ENCODE measurements at regions not wholly inside any gene's neighbourhood (a gene's known extent, or its start where the extent isn't known, plus 50 kb on each side); places are given as distances from the start of the nearest gene placed in this dataset.

DNA sequence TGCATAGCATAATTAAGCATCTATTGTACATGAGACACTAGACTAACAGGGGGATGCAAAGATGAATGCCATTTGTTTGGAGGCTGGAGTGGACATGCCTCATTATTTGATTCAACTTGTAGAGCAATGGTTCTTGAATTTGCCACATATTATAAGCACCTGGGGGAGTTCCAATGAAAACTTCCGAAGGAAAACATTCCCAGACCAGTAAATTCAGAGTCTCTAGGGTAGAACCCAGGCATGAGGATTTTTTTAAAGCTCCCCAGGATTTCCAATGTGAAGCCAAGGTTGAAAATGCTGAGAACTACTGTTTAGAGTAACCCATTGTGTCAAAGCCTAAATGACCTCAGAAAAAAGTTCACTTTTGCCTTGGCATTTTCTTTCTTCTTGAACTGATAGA is 93.9 kb upstream of the ITGA1 start:
- Histone ChIP-seq H3K9ac (ENCODE audit: low read length) (no peak overlapping the region), H3K4me1 (ENCODE audit: control insufficient read depth, insufficient read depth, low read length) (no peaks in the 10 kb centered on the region), H3K4me3 (ENCODE audit: low read length) (no peak overlapping the region), H3K36me3 (ENCODE audit: control insufficient read depth, insufficient read depth, low read length) (no peaks in the 10 kb centered on the region), H3K9me3 (ENCODE audit: control insufficient read depth, low read length) (no peaks in the 10 kb centered on the region), H3K27me3 (ENCODE audit: control insufficient read depth, insufficient read depth, low read length) (no peaks in the 10 kb centered on the region)

DNA sequence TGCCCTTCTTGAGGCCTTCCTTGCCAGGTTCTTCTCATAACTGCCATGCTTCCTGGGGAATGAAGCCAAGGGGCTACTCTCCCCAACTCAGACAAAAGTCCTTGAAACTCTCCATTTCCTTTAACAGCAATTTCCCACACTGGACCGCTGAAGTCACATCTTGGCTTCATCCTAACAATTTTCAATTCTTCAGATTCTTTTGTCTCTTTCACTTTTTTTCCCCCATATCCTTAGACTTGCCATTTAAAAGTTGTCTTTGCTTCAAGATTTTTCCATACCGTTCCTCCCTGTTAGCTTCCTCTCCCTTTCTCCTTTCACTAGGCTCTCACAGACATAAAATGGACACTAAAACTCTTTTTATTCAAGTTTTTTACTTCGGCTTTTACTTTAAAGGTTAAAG is 93.1 kb upstream of the ITGA1 start:
- H3K9ac ChIP-seq (ENCODE audit: low read length), result no peak overlapping the region
- no peaks in the 10 kb centered on the region for H3K9me3 ChIP-seq (ENCODE audit: control insufficient read depth, low read length)
- no peaks in the 10 kb centered on the region for H3K36me3 ChIP-seq (ENCODE audit: control insufficient read depth, insufficient read depth, low read length)
- no peaks in the 10 kb centered on the region for H3K4me1 ChIP-seq (ENCODE audit: control insufficient read depth, insufficient read depth, low read length)
- no peak overlapping the region for H3K4me3 ChIP-seq (ENCODE audit: low read length)
- H3K27me3 ChIP-seq (ENCODE audit: control insufficient read depth, insufficient read depth, low read length), result no peaks in the 10 kb centered on the region

GRCh38 chr5:52702877-52703276 is 84.8 kb upstream of the ITGA1 start:
- no peak overlapping the region for H3K9ac ChIP-seq (ENCODE audit: low read length)
- no peaks in the 10 kb centered on the region for H3K36me3 ChIP-seq (ENCODE audit: control insufficient read depth, insufficient read depth, low read length)
- H3K4me1 ChIP-seq (ENCODE audit: control insufficient read depth, insufficient read depth, low read length), result no peaks in the 10 kb centered on the region

GRCh38 chr5:52703321-52703720 is 84.4 kb upstream of the ITGA1 start:
- Histone ChIP-seq H3K9me3 (ENCODE audit: control insufficient read depth, low read length) (no peaks in the 10 kb centered on the region), H3K4me3 (ENCODE audit: low read length) (no peak overlapping the region), H3K27me3 (ENCODE audit: control insufficient read depth, insufficient read depth, low read length) (no peaks in the 10 kb centered on the region), H3K9ac (ENCODE audit: low read length) (no peak overlapping the region), H3K4me1 (ENCODE audit: control insufficient read depth, insufficient read depth, low read length) (no peaks in the 10 kb centered on the region), H3K36me3 (ENCODE audit: control insufficient read depth, insufficient read depth, low read length) (no peaks in the 10 kb centered on the region)

More at GRCh38 chr5:52702877-52703276, 84.8 kb upstream of the ITGA1 start:
- no peaks in the 10 kb centered on the region for H3K9me3 ChIP-seq (ENCODE audit: control insufficient read depth, low read length)
- no peaks in the 10 kb centered on the region for H3K27me3 ChIP-seq (ENCODE audit: control insufficient read depth, insufficient read depth, low read length)
- no peak overlapping the region for H3K4me3 ChIP-seq (ENCODE audit: low read length)

- Histone ChIP-seq H3K4me3 (ENCODE audit: low read length) (no peak overlapping the region), H3K27me3 (ENCODE audit: control insufficient read depth, insufficient read depth, low read length) (no peaks in the 10 kb centered on the region), H3K36me3 (ENCODE audit: control insufficient read depth, insufficient read depth, low read length) (no peaks in the 10 kb centered on the region), H3K9ac (ENCODE audit: low read length) (no peak overlapping the region), H3K9me3 (ENCODE audit: control insufficient read depth, low read length) (no peaks in the 10 kb centered on the region), H3K4me1 (ENCODE audit: control insufficient read depth, insufficient read depth, low read length) (no peaks in the 10 kb centered on the region)
Measured at GRCh38 chr5:52705720-52706119, 82.0 kb upstream of the ITGA1 start.

DNA sequence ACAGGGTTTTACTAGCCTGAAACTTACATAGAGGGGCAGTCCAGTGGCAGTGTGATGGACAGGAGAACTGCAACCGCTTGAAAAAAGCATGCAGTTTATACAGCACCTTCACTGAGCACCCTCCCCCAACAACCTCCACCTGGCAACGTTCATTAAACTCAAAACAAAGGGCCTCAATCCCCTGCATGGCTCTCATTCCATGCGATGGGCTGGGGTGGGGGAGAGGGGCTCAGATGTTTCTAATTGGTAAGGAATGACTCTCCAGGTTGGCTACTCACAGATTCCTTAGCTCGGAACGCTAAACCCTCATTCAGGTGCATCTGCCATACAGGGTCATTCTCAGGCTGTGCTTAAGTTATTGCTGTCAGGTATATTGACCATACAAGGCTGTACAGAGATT is 80.9 kb upstream of the ITGA1 start:
- H3K4me1 ChIP-seq (ENCODE audit: control insufficient read depth, insufficient read depth, low read length), result no peaks in the 10 kb centered on the region
- no peaks in the 10 kb centered on the region for H3K9me3 ChIP-seq (ENCODE audit: control insufficient read depth, low read length)
- H3K4me3 ChIP-seq (ENCODE audit: low read length), result no peak overlapping the region
- H3K27me3 ChIP-seq (ENCODE audit: control insufficient read depth, insufficient read depth, low read length), result no peaks in the 10 kb centered on the region
- H3K36me3 ChIP-seq (ENCODE audit: control insufficient read depth, insufficient read depth, low read length), result no peaks in the 10 kb centered on the region
- no peak overlapping the region for H3K9ac ChIP-seq (ENCODE audit: low read length)

GRCh38 chr5:52707616-52708015 is 80.1 kb upstream of the ITGA1 start:
- H3K36me3 ChIP-seq (ENCODE audit: control insufficient read depth, insufficient read depth, low read length), result no peaks in the 10 kb centered on the region
- H3K4me1 ChIP-seq (ENCODE audit: control insufficient read depth, insufficient read depth, low read length), result no peaks in the 10 kb centered on the region
- no peak overlapping the region for H3K4me3 ChIP-seq (ENCODE audit: low read length)
- no peaks in the 10 kb centered on the region for H3K9me3 ChIP-seq (ENCODE audit: control insufficient read depth, low read length)
- no peak overlapping the region for H3K9ac ChIP-seq (ENCODE audit: low read length)
- no peaks in the 10 kb centered on the region for H3K27me3 ChIP-seq (ENCODE audit: control insufficient read depth, insufficient read depth, low read length)

DNA sequence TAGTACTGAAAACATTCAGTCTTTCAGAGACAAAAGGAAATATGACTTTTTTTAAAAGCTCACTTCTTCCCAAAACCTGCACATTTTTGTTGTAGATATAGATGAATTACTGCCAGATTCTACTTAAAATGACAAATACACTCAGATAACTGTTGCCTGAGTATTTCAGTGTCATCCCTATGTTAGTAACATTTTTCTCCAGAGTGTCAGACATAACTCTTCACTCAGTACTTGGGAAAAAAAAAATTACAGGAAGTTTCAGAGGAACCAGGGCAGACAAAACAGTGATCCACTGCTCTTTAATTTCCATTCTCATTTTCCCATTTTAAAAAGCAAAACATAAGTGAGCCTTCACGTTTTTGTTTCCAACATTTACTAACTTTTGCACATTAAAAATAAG is 79.3 kb upstream of the ITGA1 start:
- H3K36me3 ChIP-seq (ENCODE audit: control insufficient read depth, insufficient read depth, low read length), result no peaks in the 10 kb centered on the region
- no peaks in the 10 kb centered on the region for H3K9me3 ChIP-seq (ENCODE audit: control insufficient read depth, low read length)
- no peaks in the 10 kb centered on the region for H3K4me1 ChIP-seq (ENCODE audit: control insufficient read depth, insufficient read depth, low read length)
- H3K9ac ChIP-seq (ENCODE audit: low read length), result no peak overlapping the region
- no peaks in the 10 kb centered on the region for H3K27me3 ChIP-seq (ENCODE audit: control insufficient read depth, insufficient read depth, low read length)
- no peak overlapping the region for H3K4me3 ChIP-seq (ENCODE audit: low read length)

DNA sequence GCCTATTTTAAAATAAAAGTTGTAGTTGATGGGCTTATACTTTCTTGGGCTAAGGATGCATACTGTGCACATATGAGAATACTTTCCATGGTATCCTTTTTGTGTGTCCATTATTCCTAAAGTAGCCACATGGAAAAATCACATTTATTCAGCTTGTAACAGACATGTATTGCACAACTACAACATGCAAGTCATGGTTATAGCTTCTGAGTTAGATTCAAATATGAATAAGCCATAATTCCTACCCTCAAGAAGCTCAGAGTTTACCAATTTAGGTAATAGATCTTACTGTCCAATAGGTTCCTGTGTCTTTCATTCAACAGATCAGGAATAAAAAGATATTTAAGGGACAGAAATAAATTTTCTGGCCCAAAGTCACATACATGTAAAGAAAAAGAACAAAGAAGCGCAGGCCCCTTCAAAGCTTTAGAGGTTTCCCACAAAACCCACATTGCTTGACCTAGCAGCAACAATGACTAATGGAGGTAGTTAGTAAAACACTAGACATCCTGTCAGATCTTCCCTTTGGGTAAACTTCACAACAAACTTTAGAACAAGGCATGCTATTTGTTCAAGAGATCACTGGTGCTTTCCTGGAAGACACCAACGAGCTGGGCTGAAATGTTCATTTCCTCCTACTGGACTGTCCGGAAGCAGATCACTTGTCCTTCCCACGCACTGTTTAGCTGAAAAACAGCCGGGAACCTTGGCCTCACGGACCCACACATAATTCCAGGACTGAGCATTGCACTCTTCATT is 78.4 kb upstream of the ITGA1 start:
- Histone ChIP-seq H3K4me1 (ENCODE audit: control insufficient read depth, insufficient read depth, low read length) (no peaks in the 10 kb centered on the region), H3K27me3 (ENCODE audit: control insufficient read depth, insufficient read depth, low read length) (no peaks in the 10 kb centered on the region)

DNA sequence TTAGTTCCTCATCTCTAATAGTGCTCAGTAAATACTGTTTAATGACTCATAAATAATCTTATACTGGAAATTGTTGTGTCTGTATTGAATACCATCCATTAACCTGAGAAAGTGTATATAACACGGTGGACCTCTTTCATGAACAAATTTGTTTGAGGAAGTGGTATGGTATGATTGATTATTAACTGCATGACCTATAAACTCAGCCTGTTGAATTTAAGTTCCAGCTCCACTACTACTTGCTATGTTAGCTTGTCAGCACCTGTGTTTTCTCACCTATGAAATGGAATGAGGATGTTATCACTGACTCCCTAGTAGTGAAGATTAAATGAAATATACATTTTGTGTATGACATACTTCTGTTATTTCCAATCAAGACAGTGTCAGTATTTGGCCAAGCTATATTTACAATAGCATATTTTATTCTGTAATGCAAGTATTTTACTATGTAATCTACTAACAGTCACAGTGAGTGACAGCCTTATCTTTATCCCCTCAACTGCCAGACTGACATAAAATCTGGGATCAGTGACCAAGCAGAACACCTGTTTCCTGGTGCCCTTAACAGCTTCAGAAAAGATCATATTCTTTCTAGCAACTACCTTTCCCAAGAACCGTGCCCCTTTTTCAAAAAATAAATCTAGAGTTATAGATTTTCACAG is 77.3 kb upstream of the ITGA1 start:
- no peaks in the 10 kb centered on the region for H3K4me1 ChIP-seq (ENCODE audit: control insufficient read depth, insufficient read depth, low read length)

More for the DNA sequence above, 78.4 kb upstream of the ITGA1 start:
- Histone ChIP-seq H3K9ac (ENCODE audit: low read length) (no peak overlapping the region), H3K9me3 (ENCODE audit: control insufficient read depth, low read length) (no peaks in the 10 kb centered on the region), H3K36me3 (ENCODE audit: control insufficient read depth, insufficient read depth, low read length) (no peaks in the 10 kb centered on the region), H3K4me3 (ENCODE audit: low read length) (no peak overlapping the region)

GRCh38 chr5:52710972-52711596 is 76.6 kb upstream of the ITGA1 start:
- Histone ChIP-seq H3K9me3 (ENCODE audit: control insufficient read depth, low read length) (no peaks in the 10 kb centered on the region), H3K4me1 (ENCODE audit: control insufficient read depth, insufficient read depth, low read length) (no peaks in the 10 kb centered on the region), H3K36me3 (ENCODE audit: control insufficient read depth, insufficient read depth, low read length) (no peaks in the 10 kb centered on the region), H3K9ac (ENCODE audit: low read length) (no peak overlapping the region), H3K27me3 (ENCODE audit: control insufficient read depth, insufficient read depth, low read length) (no peaks in the 10 kb centered on the region), H3K4me3 (ENCODE audit: low read length) (no peak overlapping the region)

More for the DNA sequence above, 77.3 kb upstream of the ITGA1 start:
- Histone ChIP-seq H3K27me3 (ENCODE audit: control insufficient read depth, insufficient read depth, low read length) (no peaks in the 10 kb centered on the region), H3K36me3 (ENCODE audit: control insufficient read depth, insufficient read depth, low read length) (no peaks in the 10 kb centered on the region), H3K4me3 (ENCODE audit: low read length) (no peak overlapping the region), H3K9me3 (ENCODE audit: control insufficient read depth, low read length) (no peaks in the 10 kb centered on the region), H3K9ac (ENCODE audit: low read length) (no peak overlapping the region)

- no peaks in the 10 kb centered on the region for H3K36me3 ChIP-seq (ENCODE audit: control insufficient read depth, insufficient read depth, low read length)
- H3K27me3 ChIP-seq (ENCODE audit: control insufficient read depth, insufficient read depth, low read length), result no peaks in the 10 kb centered on the region
- no peak overlapping the region for H3K9ac ChIP-seq (ENCODE audit: low read length)
- no peak overlapping the region for H3K4me3 ChIP-seq (ENCODE audit: low read length)
- H3K9me3 ChIP-seq (ENCODE audit: control insufficient read depth, low read length), result no peaks in the 10 kb centered on the region
- no peaks in the 10 kb centered on the region for H3K4me1 ChIP-seq (ENCODE audit: control insufficient read depth, insufficient read depth, low read length)
Measured at GRCh38 chr5:52712354-52712753, 75.4 kb upstream of the ITGA1 start.

Data from mucosa of stomach (tissue), 1 donor.